T-helper 17 cell (primary cell): ENCODE measurements at regions not wholly inside any gene's neighbourhood (a gene's known extent, or its start where the extent isn't known, plus 50 kb on each side); places are given as distances from the start of the nearest gene placed in this dataset.
A peak's percentile ranks its signal among the peaks of the same experiment; 100 is the strongest.

Experiments used
- ATAC-seq: fragments of 150-1000 bp; cut with Tn5 transposase; 2 replicates; pipeline ENCODE4 v1.10.0; 2021; ENCODE audit warnings: mild to moderate bottlenecking, moderate library complexity
- DNase-seq, 3 donors: peaks; one replicate each; pipeline versions ENCODE4 v3.0.0 to v3.0.0-alpha.2; 2020 to 2021
- H3K9me3 ChIP-seq: one replicate; pipeline ENCODE4 v1.7.0; 2013; ENCODE audit warnings: low read length, mild to moderate bottlenecking; ENCODE audit not compliant: control insufficient read depth, poor library complexity, severe bottlenecking
- H3K27ac Mint-ChIP-seq: one replicate; pipeline ENCODE4 v1.8.0; 2022; ENCODE audit warnings: mild to moderate bottlenecking, moderate library complexity, mixed read lengths
- H3K27me3 Mint-ChIP-seq: one replicate; pipeline ENCODE4 v1.8.0; 2022; ENCODE audit warnings: mixed read lengths
- H3K36me3 Mint-ChIP-seq: one replicate; pipeline ENCODE4 v1.8.0; 2022; ENCODE audit warnings: low read depth, mixed read lengths
- H3K4me1 Mint-ChIP-seq: one replicate; pipeline ENCODE4 v1.8.0; 2022; ENCODE audit warnings: mild to moderate bottlenecking, mixed read lengths
- H3K4me3 Mint-ChIP-seq: one replicate; pipeline ENCODE4 v1.8.0; 2022; ENCODE audit warnings: mild to moderate bottlenecking, moderate library complexity, mixed read lengths

GRCh38 chr1:112320058-112320457 is 76.0 kb upstream of the CTTNBP2NL start:
- peak overlapping the region; percentile 64 for H3K27ac Mint-ChIP-seq
- H3K9me3 ChIP-seq, result no peaks in the 10 kb centered on the region
- ATAC-seq (no peak), DNase-seq (no peak)
- H3K27me3 Mint-ChIP-seq, result peaks cover 41% of the 10 kb centered on the region
- H3K4me3 Mint-ChIP-seq, result no peak overlapping the region
- no peaks in the 10 kb centered on the region for H3K36me3 Mint-ChIP-seq
- peaks cover 3% of the 10 kb centered on the region for H3K4me1 Mint-ChIP-seq

GRCh38 chr1:112322018-112322417 is 74.0 kb upstream of the CTTNBP2NL start:
- Mint-ChIP-seq H3K27me3 (peaks cover 43% of the 10 kb centered on the region), H3K36me3 (no peaks in the 10 kb centered on the region), H3K4me3 (no peak overlapping the region), H3K27ac (no peak overlapping the region), H3K4me1 (peaks cover 3% of the 10 kb centered on the region)
- ATAC-seq (no peak), DNase-seq (no peak)
- no peaks in the 10 kb centered on the region for H3K9me3 ChIP-seq

GRCh38 chr1:112322983-112323678 is 72.9 kb upstream of the CTTNBP2NL start:
- Mint-ChIP-seq H3K36me3 (no peaks in the 10 kb centered on the region), H3K27ac (no peak overlapping the region), H3K4me1 (peaks cover 3% of the 10 kb centered on the region), H3K27me3 (peaks cover 46% of the 10 kb centered on the region), H3K4me3 (no peak overlapping the region)
- no peaks in the 10 kb centered on the region for H3K9me3 ChIP-seq
- no peak for ATAC-seq
- no peak for DNase-seq

DNA sequence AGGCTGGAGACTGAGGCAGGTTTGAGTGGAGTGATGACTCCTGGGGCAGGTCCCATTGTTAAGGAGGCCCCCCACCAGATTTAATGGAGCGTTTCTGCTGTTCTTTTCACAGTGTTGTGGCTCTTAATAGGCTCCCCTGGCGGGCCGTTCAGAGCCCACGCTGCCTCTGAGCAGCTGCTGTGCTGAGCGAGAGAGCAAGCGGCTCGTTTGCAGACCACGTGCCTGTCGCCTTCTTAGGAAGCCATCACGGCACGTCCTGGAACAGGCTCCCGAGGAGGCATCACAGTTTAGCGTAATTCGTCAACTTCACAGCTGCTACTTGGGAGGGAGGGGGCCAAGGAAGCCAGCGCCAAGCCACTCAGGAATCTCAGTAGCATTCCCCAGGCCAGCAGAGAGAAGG is 70.5 kb upstream of the CTTNBP2NL start:
- no peaks in the 10 kb centered on the region for H3K9me3 ChIP-seq
- Mint-ChIP-seq H3K36me3 (peaks cover 3% of the 10 kb centered on the region), H3K4me1 (no peaks in the 10 kb centered on the region), H3K27ac (no peak overlapping the region), H3K27me3 (peaks cover 61% of the 10 kb centered on the region), H3K4me3 (no peak overlapping the region)
- ATAC-seq, result no peak
- DNase-seq, result no peak

- Mint-ChIP-seq H3K4me1 (no peaks in the 10 kb centered on the region), H3K4me3 (no peak overlapping the region), H3K27me3 (peaks cover 74% of the 10 kb centered on the region), H3K36me3 (peaks cover 4% of the 10 kb centered on the region), H3K27ac (no peak overlapping the region)
- no peaks in the 10 kb centered on the region for H3K9me3 ChIP-seq
- no peak for ATAC-seq
- no peak for DNase-seq
These were observed 67.4 kb upstream of the CTTNBP2NL start for GRCh38 chr1:112328600-112328999.

- no peak for DNase-seq
- Mint-ChIP-seq H3K4me1 (peaks cover 6% of the 10 kb centered on the region), H3K27me3 (peaks cover 82% of the 10 kb centered on the region), H3K36me3 (peaks cover 4% of the 10 kb centered on the region), H3K27ac (no peak overlapping the region), H3K4me3 (no peak overlapping the region)
- no peaks in the 10 kb centered on the region for H3K9me3 ChIP-seq
- ATAC-seq, result no peak
These were observed 63.6 kb upstream of the CTTNBP2NL start for GRCh38 chr1:112332176-112333150.

DNA sequence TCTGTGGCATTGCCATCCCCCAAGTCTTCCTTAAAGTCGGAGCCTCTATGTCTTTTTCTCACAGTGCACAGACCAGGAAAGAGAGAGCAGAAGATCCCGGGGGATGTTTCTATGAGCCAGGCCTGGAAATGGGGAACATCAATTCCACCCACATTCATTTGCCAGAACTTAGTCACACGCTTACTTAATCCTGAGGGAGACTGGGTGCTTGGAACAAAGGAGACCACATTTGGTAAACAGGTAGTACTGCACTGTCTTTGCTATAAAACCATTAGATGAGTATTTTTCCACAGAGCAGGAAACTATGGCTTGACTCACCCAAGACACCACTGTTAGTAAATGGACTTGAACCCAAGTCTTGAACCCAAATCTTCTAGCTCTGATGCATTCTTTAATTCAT is 60.7 kb upstream of the CTTNBP2NL start:
- Mint-ChIP-seq H3K27me3 (peaks cover 72% of the 10 kb centered on the region), H3K27ac (no peak overlapping the region), H3K4me3 (no peak overlapping the region), H3K4me1 (peaks cover 6% of the 10 kb centered on the region), H3K36me3 (peaks cover 2% of the 10 kb centered on the region)
- no peak for DNase-seq
- peaks cover 3% of the 10 kb centered on the region for H3K9me3 ChIP-seq
- no peak for ATAC-seq

DNA sequence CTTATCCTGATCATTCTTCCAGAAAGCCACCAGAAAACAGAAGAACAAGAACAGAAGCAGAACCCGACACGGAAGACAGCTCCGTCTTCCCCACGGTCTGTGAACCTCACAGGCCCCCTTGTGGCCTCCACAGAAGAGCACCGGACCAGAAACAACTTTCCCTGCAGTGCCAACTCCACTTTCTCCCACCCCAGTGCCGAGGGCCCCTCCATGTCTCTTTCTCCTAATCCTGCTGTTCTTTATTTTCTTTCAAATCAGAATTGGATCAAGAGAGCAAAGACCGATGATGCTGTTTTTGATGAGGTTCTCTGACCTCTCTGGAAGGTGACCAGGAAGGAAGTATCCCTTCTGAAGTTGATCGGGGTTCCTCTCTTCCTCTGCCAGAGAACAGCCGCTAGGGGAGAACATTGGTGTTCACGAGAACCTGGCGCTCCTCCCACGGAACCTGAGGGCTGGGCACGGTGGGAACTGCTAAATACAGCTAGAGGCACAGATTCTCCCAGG is 58.9 kb upstream of the CTTNBP2NL start:
- Mint-ChIP-seq H3K4me3 (peak overlapping the region; percentile 66), H3K36me3 (no peaks in the 10 kb centered on the region), H3K27me3 (peaks cover 58% of the 10 kb centered on the region), H3K4me1 (peaks cover 6% of the 10 kb centered on the region), H3K27ac (peak overlapping the region; percentile 34)
- no peak for ATAC-seq
- DNase-seq, result no peak
- peaks cover 3% of the 10 kb centered on the region for H3K9me3 ChIP-seq

DNA sequence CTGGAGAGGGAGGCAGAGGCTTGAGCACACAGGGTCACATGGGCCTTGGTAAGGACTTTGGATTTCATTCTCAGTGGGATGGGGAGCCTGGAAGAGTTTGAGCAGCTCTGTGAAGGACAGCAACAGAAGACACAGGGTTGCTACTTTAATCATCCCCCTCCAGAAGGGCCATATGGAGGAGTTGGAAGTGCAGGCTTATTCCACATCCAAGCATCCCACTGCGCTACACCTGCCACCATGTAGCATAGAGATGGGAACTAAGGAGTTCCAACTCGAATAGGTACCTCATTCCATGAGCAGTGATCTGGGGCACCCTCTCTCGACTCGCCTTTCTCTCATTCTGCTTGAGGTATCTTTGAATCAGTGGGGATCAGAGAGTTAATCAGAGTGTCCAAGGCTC is 54.0 kb upstream of the CTTNBP2NL start:
- H3K9me3 ChIP-seq, result peaks cover 3% of the 10 kb centered on the region
- no peak overlapping the region for H3K4me3 Mint-ChIP-seq
- H3K36me3 Mint-ChIP-seq, result no peaks in the 10 kb centered on the region
- H3K27ac Mint-ChIP-seq, result peak overlapping the region; percentile 39
- ATAC-seq, result no peak
- peaks cover 17% of the 10 kb centered on the region for H3K4me1 Mint-ChIP-seq
- H3K27me3 Mint-ChIP-seq, result peaks cover 27% of the 10 kb centered on the region
- DNase-seq, result no peak

- H3K36me3 Mint-ChIP-seq, result no peaks in the 10 kb centered on the region
- DNase-seq (no peak), ATAC-seq (no peak)
- peaks cover 23% of the 10 kb centered on the region for H3K27me3 Mint-ChIP-seq
- H3K27ac Mint-ChIP-seq, result no peak overlapping the region
- H3K9me3 ChIP-seq, result peaks cover 3% of the 10 kb centered on the region
- peaks cover 13% of the 10 kb centered on the region for H3K4me1 Mint-ChIP-seq
- H3K4me3 Mint-ChIP-seq, result no peak overlapping the region
These were observed 53.5 kb upstream of the CTTNBP2NL start for GRCh38 chr1:112342558-112342957.

- DNase-seq (no peak), ATAC-seq (peak; percentile 80)
- H3K27me3 Mint-ChIP-seq, result peaks cover 14% of the 10 kb centered on the region
- H3K4me3 Mint-ChIP-seq, result peak overlapping the region; percentile 63
- no peaks in the 10 kb centered on the region for H3K36me3 Mint-ChIP-seq
- H3K4me1 Mint-ChIP-seq, result peaks cover 13% of the 10 kb centered on the region
- no peaks in the 10 kb centered on the region for H3K9me3 ChIP-seq
- peak overlapping the region; percentile 86 for H3K27ac Mint-ChIP-seq
These were observed 51.1 kb upstream of the CTTNBP2NL start for GRCh38 chr1:112344754-112345423.
